Nephron progenitor cell (in vitro differentiated cells): ENCODE measurements at regions not wholly inside any gene's neighbourhood (a gene's known extent, or its start where the extent isn't known, plus 50 kb on each side); places are given as distances from the start of the nearest gene placed in this dataset.

Experiments used
- DNase-seq: peaks from one replicate; pipeline ENCODE4 v3.0.0; 2021
- H3K27ac Mint-ChIP-seq: 2 replicates; pipeline ENCODE4 v1.8.0; 2021; ENCODE audit warnings: mild to moderate bottlenecking, moderate library complexity, mixed read lengths
- H3K27me3 Mint-ChIP-seq: 2 replicates; pipeline ENCODE4 v1.8.0; 2021; ENCODE audit warnings: mild to moderate bottlenecking, low read depth, mixed read lengths; ENCODE audit not compliant: poor library complexity
- H3K36me3 Mint-ChIP-seq: 2 replicates; pipeline ENCODE4 v1.8.0; 2021; ENCODE audit warnings: low read depth, mixed read lengths
- H3K4me1 Mint-ChIP-seq: 2 replicates; pipeline ENCODE4 v1.8.0; 2021; ENCODE audit warnings: mixed read lengths
- H3K4me3 Mint-ChIP-seq: 2 replicates; pipeline ENCODE4 v1.8.0; 2021; ENCODE audit warnings: mild to moderate bottlenecking, moderate library complexity, mixed read lengths
- H3K9me3 Mint-ChIP-seq: 2 replicates; pipeline ENCODE4 v1.8.0; 2021; ENCODE audit warnings: mild to moderate bottlenecking, moderate library complexity, mixed read lengths
- CTCF ChIP-seq: fragments of 200-600 bp; sonication (generic); IDR thresholded peaks from 2 replicates; pipeline ENCODE4 v1.5.0; 2021; ENCODE audit warnings: antibody characterized with exemption

GRCh38 chr18:22110461-22110924 lies 58.9 kb upstream of the GATA6 start:
- H3K4me1 Mint-ChIP-seq = peaks cover 14% of the 10 kb centered on the region
- no peak for TF ChIP-seq CTCF
- no peaks in the 10 kb centered on the region for H3K27me3 Mint-ChIP-seq
- DNase-seq = no peak
- no peak overlapping the region for H3K4me3 Mint-ChIP-seq
- H3K36me3 Mint-ChIP-seq = no peaks in the 10 kb centered on the region
- H3K27ac Mint-ChIP-seq = no peak overlapping the region
- H3K9me3 Mint-ChIP-seq = no peaks in the 10 kb centered on the region

GRCh38 chr18:22112215-22112614 lies 57.2 kb upstream of the GATA6 start:
- no peak overlapping the region for H3K27ac Mint-ChIP-seq
- H3K4me3 Mint-ChIP-seq = no peak overlapping the region
- no peak for TF ChIP-seq CTCF
- H3K27me3 Mint-ChIP-seq = no peaks in the 10 kb centered on the region
- H3K36me3 Mint-ChIP-seq = no peaks in the 10 kb centered on the region
- peaks cover 18% of the 10 kb centered on the region for H3K4me1 Mint-ChIP-seq
- H3K9me3 Mint-ChIP-seq = no peaks in the 10 kb centered on the region
- no peak for DNase-seq

- H3K36me3 Mint-ChIP-seq = no peaks in the 10 kb centered on the region
- H3K27ac Mint-ChIP-seq = no peak overlapping the region
- peaks cover 18% of the 10 kb centered on the region for H3K4me1 Mint-ChIP-seq
- peak; percentile 7 for DNase-seq
- no peak overlapping the region for H3K4me3 Mint-ChIP-seq
- H3K9me3 Mint-ChIP-seq = no peaks in the 10 kb centered on the region
- TF ChIP-seq CTCF = no peak
- H3K27me3 Mint-ChIP-seq = no peaks in the 10 kb centered on the region
These were observed 56.1 kb upstream of the GATA6 start for GRCh38 chr18:22113144-22113844.

GRCh38 chr18:22114526-22115321 lies 54.7 kb upstream of the GATA6 start:
- Mint-ChIP-seq H3K27ac (no peak overlapping the region), H3K4me3 (no peak overlapping the region), H3K9me3 (no peaks in the 10 kb centered on the region), H3K4me1 (peaks cover 18% of the 10 kb centered on the region), H3K27me3 (no peaks in the 10 kb centered on the region), H3K36me3 (no peaks in the 10 kb centered on the region)
- TF ChIP-seq CTCF = no peak
- no peak for DNase-seq

- H3K9me3 Mint-ChIP-seq = peaks cover 5% of the 10 kb centered on the region
- no peaks in the 10 kb centered on the region for H3K27me3 Mint-ChIP-seq
- no peak for DNase-seq
- no peaks in the 10 kb centered on the region for H3K36me3 Mint-ChIP-seq
- TF ChIP-seq CTCF = no peak
- H3K4me1 Mint-ChIP-seq = peaks cover 16% of the 10 kb centered on the region
- H3K4me3 Mint-ChIP-seq = no peak overlapping the region
- H3K27ac Mint-ChIP-seq = no peak overlapping the region
These were observed 53.8 kb upstream of the GATA6 start for GRCh38 chr18:22115573-22115972.
